Fibroblast of pulmonary artery (primary cell): ENCODE measurements at regions not wholly inside any gene's neighbourhood (a gene's known extent, or its start where the extent isn't known, plus 50 kb on each side); places are given as distances from the start of the nearest gene placed in this dataset.

Experiments used
- DNase-seq: peaks from one replicate; pipeline ENCODE4 v3.0.0-alpha.2; 2010; ENCODE audit warnings: low read depth
- H3K4me3 ChIP-seq: replicated peaks from 2 replicates; pipeline ENCODE4 v1.5.1; 2011; ENCODE audit warnings: low read depth, mild to moderate bottlenecking, control low read depth, low read length, moderate library complexity
- TF ChIP-seq, protein P1 (sequence below): IDR thresholded peaks from 2 replicates; pipeline ENCODE4 v1.5.1; 2011; ENCODE audit warnings: mild to moderate bottlenecking, control low read depth, low read length, inconsistent platforms; ENCODE audit errors: missing control alignments

- TF ChIP-seq, protein P1, sequence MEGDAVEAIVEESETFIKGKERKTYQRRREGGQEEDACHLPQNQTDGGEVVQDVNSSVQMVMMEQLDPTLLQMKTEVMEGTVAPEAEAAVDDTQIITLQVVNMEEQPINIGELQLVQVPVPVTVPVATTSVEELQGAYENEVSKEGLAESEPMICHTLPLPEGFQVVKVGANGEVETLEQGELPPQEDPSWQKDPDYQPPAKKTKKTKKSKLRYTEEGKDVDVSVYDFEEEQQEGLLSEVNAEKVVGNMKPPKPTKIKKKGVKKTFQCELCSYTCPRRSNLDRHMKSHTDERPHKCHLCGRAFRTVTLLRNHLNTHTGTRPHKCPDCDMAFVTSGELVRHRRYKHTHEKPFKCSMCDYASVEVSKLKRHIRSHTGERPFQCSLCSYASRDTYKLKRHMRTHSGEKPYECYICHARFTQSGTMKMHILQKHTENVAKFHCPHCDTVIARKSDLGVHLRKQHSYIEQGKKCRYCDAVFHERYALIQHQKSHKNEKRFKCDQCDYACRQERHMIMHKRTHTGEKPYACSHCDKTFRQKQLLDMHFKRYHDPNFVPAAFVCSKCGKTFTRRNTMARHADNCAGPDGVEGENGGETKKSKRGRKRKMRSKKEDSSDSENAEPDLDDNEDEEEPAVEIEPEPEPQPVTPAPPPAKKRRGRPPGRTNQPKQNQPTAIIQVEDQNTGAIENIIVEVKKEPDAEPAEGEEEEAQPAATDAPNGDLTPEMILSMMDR, result no peak
- no peak overlapping the region for H3K4me3 ChIP-seq
- no peak for DNase-seq
Measured at GRCh38 chr1:58978096-58978495, 194.2 kb upstream of the JUN start.

DNA sequence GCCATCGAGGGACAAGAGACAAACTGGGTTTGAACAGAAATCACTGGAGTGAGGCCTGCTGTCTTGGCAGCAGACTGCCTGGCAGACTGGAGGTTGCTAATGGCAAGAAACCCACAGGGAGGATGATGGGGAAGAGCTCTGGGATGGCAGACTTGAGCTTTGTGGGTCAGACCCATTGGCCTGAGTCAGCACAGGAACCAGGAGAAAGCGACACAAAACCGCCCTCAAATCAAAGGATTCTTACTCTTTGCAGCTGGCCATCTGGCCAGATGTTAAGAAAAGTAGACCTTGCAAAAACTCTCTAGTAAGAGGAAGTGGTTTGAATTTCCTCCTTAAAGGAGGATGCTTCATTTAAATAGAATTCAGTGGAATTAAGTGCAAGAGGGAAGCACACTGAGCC lies 195.2 kb upstream of the JUN start:
- no peak overlapping the region for H3K4me3 ChIP-seq
- DNase-seq, result no peak
- TF ChIP-seq, protein P1, result no peak

DNA sequence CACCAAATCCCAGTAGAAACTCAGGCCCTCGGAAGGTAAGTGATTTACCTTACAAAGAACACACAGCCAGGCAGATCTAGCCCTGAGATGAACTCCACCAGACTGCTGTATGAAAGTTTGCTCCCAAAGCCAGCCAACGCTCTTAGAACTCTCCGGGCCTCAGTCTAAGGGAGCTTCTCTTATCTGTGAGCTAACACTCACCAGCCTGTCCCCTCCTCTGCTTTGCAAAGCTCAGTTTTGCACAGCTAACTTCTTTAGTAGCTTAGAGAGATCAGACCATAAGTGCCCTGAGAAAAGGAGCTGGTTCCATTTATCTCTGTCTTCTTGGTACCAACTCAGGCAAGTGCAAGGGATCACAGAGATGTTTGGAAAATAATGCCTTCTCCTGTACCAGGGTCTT lies 195.8 kb upstream of the JUN start:
- TF ChIP-seq, protein P1, result no peak
- H3K4me3 ChIP-seq, result no peak overlapping the region
- DNase-seq, result no peak

GRCh38 chr1:58981392-58981791 lies 197.5 kb upstream of the JUN start:
- TF ChIP-seq, protein P1, result no peak
- DNase-seq, result no peak
- H3K4me3 ChIP-seq, result no peak overlapping the region

- DNase-seq, result no peak
- TF ChIP-seq, protein P1, result no peak
- H3K4me3 ChIP-seq, result no peak overlapping the region
Measured at GRCh38 chr1:58982259-58982998, 198.6 kb upstream of the JUN start.

DNA sequence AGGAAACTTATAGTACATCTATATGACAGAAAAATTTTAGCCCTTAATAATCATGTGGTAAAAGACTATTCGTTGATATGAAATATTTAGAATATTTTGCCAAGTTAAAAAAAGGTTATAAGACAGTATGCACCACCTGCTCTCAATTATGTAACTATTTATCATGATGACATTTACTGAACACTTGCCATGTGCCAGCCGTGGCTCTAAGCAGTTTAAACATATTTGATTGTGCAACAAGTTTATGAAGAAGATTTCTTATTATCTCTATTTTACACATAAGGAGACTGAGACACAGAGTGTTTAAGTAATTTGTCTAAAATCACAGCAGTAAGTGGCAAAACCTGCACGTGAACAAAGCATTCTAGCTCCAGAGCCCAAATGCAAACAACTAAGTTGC lies 199.3 kb upstream of the JUN start:
- H3K4me3 ChIP-seq, result no peak overlapping the region
- no peak for DNase-seq
- TF ChIP-seq, protein P1, result no peak

GRCh38 chr1:58983633-58984245 lies 199.9 kb upstream of the JUN start:
- DNase-seq, result no peak
- TF ChIP-seq, protein P1, result no peak
- H3K4me3 ChIP-seq, result no peak overlapping the region
